ENCODE measurements at regions not wholly inside any gene's neighbourhood (a gene's known extent, or its start where the extent isn't known, plus 50 kb on each side); places are given as distances from the start of the nearest gene placed in this dataset.

GRCh38 chr17:77737442-77738265 is 220.8 kb upstream of the TNRC6C start:
- WGBS, 5 donors: 88 to 94% (median 92%) methylated on average over 21 of the region's 21 CpGs
- peak overlapping the region in 4 of 5 donors; percentile 48 to 82 (median 57) for H3K27ac ChIP-seq
- no peaks in the 10 kb centered on the region for H3K36me3 ChIP-seq
- H3K9me3 ChIP-seq: peaks cover 0 to 8% (median 5%) of the 10 kb centered on the region in 4 donors
- H3K27me3 ChIP-seq: no peaks in the 10 kb centered on the region
- no peak overlapping the region for H3K4me3 ChIP-seq
- intact Hi-C loops (cut with DNase I; ENCODE audit: low total_unique reads): no loop called here
- TF ChIP-seq CTCF (IDR thresholded peaks at IDR 0.05) (no peak), POLR2A (IDR thresholded peaks at IDR 0.05) (no peak), EP300 (IDR thresholded peaks at IDR 0.05) (no peak), POLR2AphosphoS5 (IDR thresholded peaks at IDR 0.05) (no peak)
- peaks cover 25 to 50% (median 37%) of the 10 kb centered on the region in 4 donors for H3K4me1 ChIP-seq
- DNase-seq: peak in 1 of 2 donors; percentile 16

- WGBS, 5 donors: 35 to 50% (median 43%) methylated on average over 8 of the region's 8 CpGs
- DNase-seq: peak; percentile 22 to 47
- H3K9me3 ChIP-seq: no peaks in the 10 kb centered on the region
- intact Hi-C loops (cut with DNase I; ENCODE audit: low total_unique reads): no loop called here
- H3K36me3 ChIP-seq: no peaks in the 10 kb centered on the region
- H3K27me3 ChIP-seq: no peaks in the 10 kb centered on the region
- peak; percentile 34 for TF ChIP-seq EP300 (IDR thresholded peaks at IDR 0.05)
- TF ChIP-seq CTCF (IDR thresholded peaks at IDR 0.05): no peak
- TF ChIP-seq POLR2A (IDR thresholded peaks at IDR 0.05): no peak
- peak in 1 of 3 donors; percentile 12 for TF ChIP-seq POLR2AphosphoS5 (IDR thresholded peaks at IDR 0.05)
- H3K27ac ChIP-seq: peak overlapping the region in 4 of 5 donors; percentile 48 to 82 (median 57)
- H3K4me3 ChIP-seq: no peak overlapping the region
- H3K4me1 ChIP-seq: peaks cover 23 to 44% (median 34%) of the 10 kb centered on the region in 4 donors
Measured at GRCh38 chr17:77738751-77739531, 219.6 kb upstream of the TNRC6C start.

GRCh38 chr17:77740481-77740880 is 218.0 kb upstream of the TNRC6C start:
- 91 to 95% (median 93%) methylated on average over 7 of the region's 7 CpGs for WGBS, 5 donors
- TF ChIP-seq EP300 (IDR thresholded peaks at IDR 0.05) (no peak), POLR2AphosphoS5 (IDR thresholded peaks at IDR 0.05) (no peak), POLR2A (IDR thresholded peaks at IDR 0.05) (no peak), CTCF (IDR thresholded peaks at IDR 0.05) (no peak)

GRCh38 chr17:77741109-77741508 is 217.4 kb upstream of the TNRC6C start:
- Histone ChIP-seq H3K4me3 (no peak overlapping the region), H3K9me3 (peaks cover 0 to 4% (median 0%) of the 10 kb centered on the region in 4 donors), H3K27ac (no peak overlapping the region), H3K36me3 (no peaks in the 10 kb centered on the region), H3K27me3 (no peaks in the 10 kb centered on the region), H3K4me1 (peaks cover 1 to 23% (median 14%) of the 10 kb centered on the region in 4 donors)
- intact Hi-C loops (cut with DNase I; ENCODE audit: low total_unique reads): no loop called here
- DNase-seq: no peak
- TF ChIP-seq CTCF (IDR thresholded peaks at IDR 0.05) (peak in 1 of 7 experiments; percentile 17), POLR2AphosphoS5 (IDR thresholded peaks at IDR 0.05) (no peak), POLR2A (IDR thresholded peaks at IDR 0.05) (no peak), EP300 (IDR thresholded peaks at IDR 0.05) (no peak)
- WGBS, 5 donors: 44 to 58% (median 48%) methylated on average over 8 of the region's 8 CpGs

More at GRCh38 chr17:77740481-77740880, 218.0 kb upstream of the TNRC6C start:
- H3K4me3 ChIP-seq: no peak overlapping the region
- no peak for DNase-seq
- H3K27me3 ChIP-seq: no peaks in the 10 kb centered on the region
- intact Hi-C loops (cut with DNase I; ENCODE audit: low total_unique reads): no loop called here
- H3K4me1 ChIP-seq: peaks cover 7 to 29% (median 19%) of the 10 kb centered on the region in 4 donors
- H3K36me3 ChIP-seq: no peaks in the 10 kb centered on the region
- H3K27ac ChIP-seq: no peak overlapping the region
- peaks cover 0 to 4% (median 0%) of the 10 kb centered on the region in 4 donors for H3K9me3 ChIP-seq

All from stomach (tissue), 8 donors.